Astrocyte of the spinal cord (primary cell): ENCODE measurements at regions not wholly inside any gene's neighbourhood (a gene's known extent, or its start where the extent isn't known, plus 50 kb on each side); places are given as distances from the start of the nearest gene placed in this dataset.
"Not testable (repeated sequence)": the region's sequence is repeated elsewhere in the genome, so short reads cannot be mapped to it uniquely, and the experiment has no call there.

ENCODE experiments used
- DNase-seq: peaks from one replicate; pipeline ENCODE4 v3.0.0; 2011; ENCODE audit warnings: low read depth, low spot score
- H3K4me3 ChIP-seq: 2 replicates; pipeline ENCODE4 v1.5.1; 2011; ENCODE audit warnings: low read depth, mild to moderate bottlenecking, low read length, moderate library complexity
- CTCF ChIP-seq: IDR thresholded peaks from 2 replicates; pipeline ENCODE4 v1.5.1; 2012; ENCODE audit warnings: low read depth, mild to moderate bottlenecking, low read length, inconsistent platforms
- in situ Hi-C: cut with HindIII; loops from 2 replicates; pipeline ENCODE4 v1.10.0; 2017; ENCODE audit warnings: low sequenced_read_pairs

DNA sequence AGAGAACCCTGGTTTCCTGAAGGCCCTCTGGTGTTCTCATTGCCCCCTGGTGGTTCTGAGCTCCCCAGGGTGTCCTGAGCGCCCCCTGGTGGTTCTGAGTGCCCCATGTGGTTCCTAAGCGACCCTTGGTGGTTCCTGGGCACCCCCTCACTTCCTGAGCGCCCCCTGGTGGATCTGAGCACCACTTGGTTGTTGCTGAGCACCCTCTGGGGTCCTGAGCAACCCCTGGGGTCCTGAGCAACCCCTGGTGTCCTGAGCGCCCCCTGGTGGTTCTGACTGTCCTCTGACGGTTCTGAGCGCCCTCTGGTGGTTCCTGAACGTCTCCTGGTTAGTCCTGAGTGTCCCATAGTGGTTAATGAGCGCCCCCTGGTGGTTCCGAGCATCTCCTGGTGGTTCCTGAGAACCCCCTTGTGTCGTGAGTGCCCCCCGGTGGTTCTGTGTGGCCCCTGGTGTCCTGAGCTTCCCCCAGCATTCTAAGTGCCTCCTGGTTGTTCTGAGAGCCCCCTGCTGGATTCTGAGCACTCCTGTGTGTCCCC, 568.3 kb downstream of the TMEM121 start:
- in situ Hi-C loops = no loop called here
- TF ChIP-seq CTCF = no peak
- H3K4me3 ChIP-seq = no peak overlapping the region
- no peak for DNase-seq

GRCh38 chr14:106107703-106108102, 581.3 kb downstream of the TMEM121 start:
- H3K4me3 ChIP-seq = no peak overlapping the region
- no peak for TF ChIP-seq CTCF
- in situ Hi-C loops = no loop called here
- DNase-seq = no peak

GRCh38 chr14:106109337-106109736, 583.0 kb downstream of the TMEM121 start:
- in situ Hi-C loops = no loop called here
- DNase-seq = no peak

GRCh38 chr14:106115401-106115800, 589.0 kb downstream of the TMEM121 start:
- in situ Hi-C loops = no loop called here
- TF ChIP-seq CTCF = no peak
- DNase-seq = no peak
- H3K4me3 ChIP-seq = no peak overlapping the region

More at GRCh38 chr14:106109337-106109736, 583.0 kb downstream of the TMEM121 start:
- H3K4me3 ChIP-seq = no peak overlapping the region
- TF ChIP-seq CTCF = no peak

DNA sequence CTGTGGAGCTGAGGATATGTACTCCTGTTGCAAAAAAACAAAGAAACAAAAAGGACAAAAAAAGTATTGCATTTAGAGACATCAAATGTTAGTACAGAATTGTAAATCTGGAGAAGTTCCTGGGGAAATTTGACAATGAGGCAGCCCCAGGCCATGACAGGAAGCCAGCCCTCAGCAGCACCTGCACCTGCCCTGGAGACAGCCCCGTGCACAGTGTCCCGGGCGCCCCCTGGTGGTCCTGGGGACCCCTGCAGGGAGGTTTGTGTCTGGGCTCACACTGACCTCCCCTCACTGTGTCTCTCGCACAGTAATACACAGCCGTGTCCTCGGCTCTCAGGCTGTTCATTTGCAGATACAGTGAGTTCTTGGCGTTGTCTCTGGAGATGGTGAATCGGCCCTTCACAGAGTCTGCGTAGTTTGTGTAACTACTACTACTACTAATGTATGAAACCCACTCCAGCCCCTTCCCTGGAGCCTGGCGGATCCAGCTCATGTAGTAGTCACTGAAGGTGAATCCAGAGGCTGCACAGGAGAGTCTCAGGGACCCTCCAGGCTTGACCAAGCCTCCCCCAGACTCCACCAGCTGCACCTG, 590.1 kb downstream of the TMEM121 start:
- in situ Hi-C loops, DNase-seq: not testable (repeated sequence)

DNA sequence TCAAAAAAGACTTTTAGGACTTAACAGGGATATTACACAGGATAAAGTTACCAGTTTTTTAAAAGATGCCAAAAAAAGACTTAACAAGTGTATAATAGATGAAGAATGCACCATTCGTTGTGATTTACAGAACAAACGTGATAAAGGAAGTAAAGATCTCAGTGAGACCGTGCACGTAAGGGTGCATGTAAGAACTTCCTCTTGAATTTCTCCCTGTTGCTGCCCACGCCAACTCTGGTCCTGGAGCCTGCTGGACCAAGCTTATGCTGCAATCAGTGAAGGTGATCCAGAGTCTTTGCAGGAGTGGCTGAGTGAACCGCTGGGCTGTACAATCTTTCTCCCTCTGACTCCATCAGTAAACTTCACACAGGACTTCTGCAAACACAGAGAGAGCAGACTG, 593.7 kb downstream of the TMEM121 start:
- no peak overlapping the region for H3K4me3 ChIP-seq
- TF ChIP-seq CTCF = no peak
- DNase-seq = no peak
- in situ Hi-C loops = no loop called here

More for the DNA sequence above, 590.1 kb downstream of the TMEM121 start:
- H3K4me3 ChIP-seq = not testable (repeated sequence)

DNA sequence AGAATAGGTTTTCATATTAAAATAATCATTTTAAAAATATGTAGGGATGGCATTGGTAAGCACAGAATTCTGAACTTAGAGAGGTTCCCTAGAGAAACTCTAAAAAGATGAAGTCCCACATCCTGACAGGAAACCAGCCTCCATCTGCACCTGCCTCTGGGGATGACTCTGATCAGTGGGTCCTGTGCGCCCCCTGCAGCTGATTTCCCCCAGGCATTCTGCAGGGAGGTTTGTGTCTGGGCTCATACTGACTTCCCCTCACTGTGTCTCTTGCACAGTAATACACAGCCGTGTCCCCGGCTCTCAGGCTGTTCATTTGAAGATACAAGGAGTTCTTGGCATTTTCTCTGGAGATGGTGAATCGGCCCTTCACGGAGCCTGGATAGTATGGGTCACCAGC, 602.9 kb downstream of the TMEM121 start:
- no peak overlapping the region for H3K4me3 ChIP-seq
- no peak for TF ChIP-seq CTCF
- in situ Hi-C loops = no loop called here
- no peak for DNase-seq

GRCh38 chr14:106129904-106130661, 603.7 kb downstream of the TMEM121 start:
- H3K4me3 ChIP-seq, DNase-seq, in situ Hi-C loops: not testable (repeated sequence)

GRCh38 chr14:106133126-106133525, 606.7 kb downstream of the TMEM121 start:
- in situ Hi-C loops, H3K4me3 ChIP-seq, DNase-seq: not testable (repeated sequence)
